ENCODE measurements at regions not wholly inside any gene's neighbourhood (a gene's known extent, or its start where the extent isn't known, plus 50 kb on each side); places are given as distances from the start of the nearest gene placed in this dataset.

GRCh38 chr11:71342951-71343827 lies 90.8 kb upstream of the SHANK2 start:
- TF ChIP-seq GATA3 (IDR thresholded peaks at IDR 0.05; ENCODE audit: low read depth, low read length) (no peak), GATA2 (IDR thresholded peaks at IDR 0.05; ENCODE audit: low read depth, low read length) (no peak)

DNA sequence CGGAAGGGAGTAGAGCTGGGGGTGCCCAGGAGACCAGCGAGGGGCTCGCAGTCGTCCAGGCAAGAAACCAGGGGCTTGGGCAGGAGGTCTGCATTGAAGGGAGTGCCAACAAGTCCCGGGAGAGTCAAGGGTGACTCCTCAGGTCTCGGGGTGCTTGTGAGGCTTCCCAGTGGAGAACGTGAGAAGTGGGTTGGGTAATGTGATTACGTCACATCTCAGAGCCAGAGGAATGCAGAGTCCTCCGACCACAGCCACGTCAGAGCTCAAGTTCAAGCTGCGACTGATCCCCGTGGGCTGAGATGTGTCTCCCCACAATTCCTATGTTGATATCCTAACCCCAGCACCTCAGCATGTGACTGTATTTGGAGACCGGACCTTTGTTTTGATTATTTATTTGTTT lies 89.7 kb upstream of the SHANK2 start:
- TF ChIP-seq GATA3 (IDR thresholded peaks at IDR 0.05; ENCODE audit: low read depth, low read length) (no peak), GATA2 (IDR thresholded peaks at IDR 0.05; ENCODE audit: low read depth, low read length) (no peak)

DNA sequence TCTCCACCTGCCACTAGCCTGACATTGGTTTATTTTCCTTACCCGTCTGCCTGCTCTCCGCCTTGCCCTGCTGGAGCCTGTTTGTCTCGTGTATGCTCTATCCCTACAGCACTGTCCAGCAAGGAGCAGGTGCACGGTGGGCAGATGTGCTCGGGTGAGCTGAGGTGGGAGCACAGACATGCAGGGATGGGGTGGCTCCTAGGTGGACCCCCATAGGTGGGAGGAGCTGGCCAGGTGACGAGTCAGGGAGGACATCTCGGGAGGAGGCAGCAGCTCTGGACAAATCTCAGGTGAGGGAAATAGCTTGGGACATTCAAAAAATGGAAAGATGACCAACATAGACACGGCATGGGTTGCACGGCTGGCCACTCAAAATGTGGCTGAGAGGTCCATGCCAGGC lies 89.2 kb upstream of the SHANK2 start:
- TF ChIP-seq GATA3 (IDR thresholded peaks at IDR 0.05; ENCODE audit: low read depth, low read length) (no peak), GATA2 (IDR thresholded peaks at IDR 0.05; ENCODE audit: low read depth, low read length) (no peak)

GRCh38 chr11:71341173-71341572 lies 88.8 kb upstream of the SHANK2 start:
- TF ChIP-seq GATA2 (IDR thresholded peaks at IDR 0.05; ENCODE audit: low read depth, low read length) (no peak), GATA3 (IDR thresholded peaks at IDR 0.05; ENCODE audit: low read depth, low read length) (no peak)

- TF ChIP-seq GATA2 (IDR thresholded peaks at IDR 0.05; ENCODE audit: low read depth, low read length) (no peak), GATA3 (IDR thresholded peaks at IDR 0.05; ENCODE audit: low read depth, low read length) (no peak)
Observed at GRCh38 chr11:71340086-71340606, 87.8 kb upstream of the SHANK2 start.

DNA sequence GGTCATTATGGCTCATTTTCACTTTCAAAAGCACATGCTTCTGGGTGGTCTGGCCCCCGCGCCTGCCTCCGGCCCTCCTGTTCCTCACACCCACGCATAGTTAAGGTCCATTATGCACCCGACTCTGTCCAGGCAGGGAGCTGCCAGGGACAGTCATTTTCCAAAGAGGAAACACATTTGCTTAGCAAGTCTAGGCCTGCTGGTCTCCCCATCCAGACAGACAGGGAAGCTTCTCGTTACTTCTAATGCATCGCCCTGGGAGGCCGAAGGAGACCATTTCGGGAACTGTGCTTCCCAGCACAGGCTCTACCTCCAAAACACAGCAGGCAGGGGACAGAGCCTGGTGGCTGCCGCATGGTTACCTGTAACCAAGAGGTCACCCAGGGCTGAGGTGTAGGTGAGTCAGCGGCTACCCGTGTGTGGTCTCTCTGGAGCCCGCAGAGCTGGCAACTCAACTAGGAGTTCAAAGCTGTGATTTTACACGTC lies 87.1 kb upstream of the SHANK2 start:
- TF ChIP-seq GATA2 (IDR thresholded peaks at IDR 0.05; ENCODE audit: low read depth, low read length): no peak
- no peak for TF ChIP-seq GATA3 (IDR thresholded peaks at IDR 0.05; ENCODE audit: low read depth, low read length)

- TF ChIP-seq GATA2 (IDR thresholded peaks at IDR 0.05; ENCODE audit: low read depth, low read length) (no peak), GATA3 (IDR thresholded peaks at IDR 0.05; ENCODE audit: low read depth, low read length) (no peak)
Observed at GRCh38 chr11:71338801-71339395, 86.5 kb upstream of the SHANK2 start.

GRCh38 chr11:71336996-71337754 lies 84.8 kb upstream of the SHANK2 start:
- no peak for TF ChIP-seq GATA3 (IDR thresholded peaks at IDR 0.05; ENCODE audit: low read depth, low read length)

DNA sequence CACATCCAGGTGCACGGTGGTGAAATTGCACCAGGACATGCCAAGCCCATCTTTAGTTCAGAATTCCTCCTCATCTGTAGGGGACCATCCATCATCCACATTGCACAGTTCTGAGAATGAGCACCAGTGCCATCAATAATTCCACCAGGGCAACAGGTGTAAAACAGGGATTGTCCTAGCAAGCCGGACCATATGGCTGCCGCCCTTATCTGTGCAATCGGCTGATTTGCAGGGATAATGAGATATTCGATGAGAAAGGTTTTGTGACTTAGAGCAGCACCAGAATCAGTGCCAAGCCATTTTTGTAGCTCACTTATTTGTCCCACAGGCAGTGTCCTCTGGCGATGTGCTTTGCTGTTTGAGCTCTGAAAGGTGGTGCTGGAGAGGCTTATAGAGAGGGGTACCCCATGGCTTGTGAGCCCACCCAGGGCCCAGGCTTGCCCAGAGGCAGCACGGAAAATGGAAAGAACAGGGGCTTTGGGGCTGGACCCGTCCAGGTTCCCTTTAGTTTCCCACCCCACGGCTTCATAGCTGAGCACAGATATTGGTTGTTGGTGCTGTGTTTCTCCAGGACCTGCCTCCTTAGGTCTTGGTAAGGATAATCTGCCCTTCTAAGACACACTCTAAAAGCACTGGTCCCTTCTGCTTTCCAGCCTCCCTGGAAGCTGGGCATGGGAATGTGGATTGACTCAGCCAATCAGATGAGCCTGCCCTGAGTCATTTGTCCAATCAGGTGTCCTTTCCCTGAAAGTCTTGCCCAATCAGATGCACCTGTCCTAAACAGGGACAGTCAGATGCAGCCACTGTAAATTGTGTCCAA lies 84.0 kb upstream of the SHANK2 start:
- TF ChIP-seq GATA2 (IDR thresholded peaks at IDR 0.05; ENCODE audit: low read depth, low read length) (peak; percentile 69), GATA3 (IDR thresholded peaks at IDR 0.05; ENCODE audit: low read depth, low read length) (no peak)

DNA sequence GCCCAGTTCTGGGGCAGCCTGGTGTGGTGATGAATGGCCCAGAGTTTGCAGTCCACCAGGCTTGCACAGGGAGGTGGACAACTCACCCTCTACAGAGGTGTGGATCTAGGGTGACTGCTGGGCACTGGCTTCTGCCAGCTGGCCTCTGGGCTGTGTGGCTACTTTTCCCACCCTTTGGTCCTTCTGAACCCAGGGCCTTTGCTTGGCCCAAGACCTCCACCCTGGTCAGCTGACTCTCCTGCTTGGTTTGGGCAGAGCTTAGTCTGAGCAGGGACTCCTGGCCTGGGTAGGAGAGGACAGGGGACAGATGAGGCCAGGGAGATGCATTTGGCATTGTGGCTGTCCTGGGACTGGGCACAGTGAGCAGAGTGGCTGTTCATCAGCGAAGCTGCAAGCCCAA lies 83.0 kb upstream of the SHANK2 start:
- TF ChIP-seq GATA2 (IDR thresholded peaks at IDR 0.05; ENCODE audit: low read depth, low read length) (no peak), GATA3 (IDR thresholded peaks at IDR 0.05; ENCODE audit: low read depth, low read length) (no peak)

DNA sequence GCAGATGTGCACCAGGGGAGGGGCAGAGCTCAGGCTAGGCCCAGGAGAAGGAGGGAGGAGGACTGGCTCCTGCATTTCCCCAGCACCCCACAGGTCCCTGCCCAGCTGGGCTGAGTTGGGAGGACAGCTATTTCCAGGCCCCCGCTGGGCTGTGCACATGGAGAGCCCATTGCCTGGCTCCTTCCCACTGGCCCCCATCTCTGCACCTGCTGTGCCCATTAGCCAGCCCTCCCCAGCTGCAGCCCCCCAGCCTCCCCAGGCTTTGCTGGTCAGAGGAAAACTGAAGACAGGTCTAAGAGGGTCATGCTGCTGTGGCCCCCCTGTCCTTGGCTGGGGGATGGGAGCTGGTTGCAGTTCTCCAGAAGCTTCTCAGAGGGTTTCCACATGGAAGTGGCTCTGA lies 81.8 kb upstream of the SHANK2 start:
- TF ChIP-seq GATA3 (IDR thresholded peaks at IDR 0.05; ENCODE audit: low read depth, low read length): no peak
- no peak for TF ChIP-seq GATA2 (IDR thresholded peaks at IDR 0.05; ENCODE audit: low read depth, low read length)

GRCh38 chr11:71333473-71333872 lies 81.1 kb upstream of the SHANK2 start:
- no peak for TF ChIP-seq GATA3 (IDR thresholded peaks at IDR 0.05; ENCODE audit: low read depth, low read length)
- no peak for TF ChIP-seq GATA2 (IDR thresholded peaks at IDR 0.05; ENCODE audit: low read depth, low read length)

GRCh38 chr11:71332447-71332846 lies 80.1 kb upstream of the SHANK2 start:
- no peak for TF ChIP-seq GATA2 (IDR thresholded peaks at IDR 0.05; ENCODE audit: low read depth, low read length)
- TF ChIP-seq GATA3 (IDR thresholded peaks at IDR 0.05; ENCODE audit: low read depth, low read length): no peak
